ENCODE measurements at regions not wholly inside any gene's neighbourhood (a gene's known extent, or its start where the extent isn't known, plus 50 kb on each side); places are given as distances from the start of the nearest gene placed in this dataset.

DNA sequence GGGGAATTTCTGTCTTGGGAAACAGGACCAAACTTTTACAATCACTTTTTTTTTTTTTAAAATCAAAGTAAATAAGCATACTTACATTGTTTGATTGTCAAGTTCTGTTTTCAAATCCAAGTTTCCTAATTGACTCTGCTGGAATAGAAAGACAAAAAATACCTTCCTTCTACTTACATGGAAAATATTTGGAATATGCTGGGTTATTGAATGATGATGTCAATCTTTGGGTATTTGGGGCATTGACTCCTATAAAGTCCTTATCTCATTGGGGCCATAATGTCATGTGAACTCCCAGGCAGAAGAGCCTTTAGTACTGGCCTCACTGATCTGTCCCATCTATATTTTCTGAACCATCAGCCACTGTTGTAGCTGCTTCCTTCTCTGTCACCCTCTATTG lies 122.6 kb upstream of the NOX3 start:
- TF ChIP-seq, protein P1, sequence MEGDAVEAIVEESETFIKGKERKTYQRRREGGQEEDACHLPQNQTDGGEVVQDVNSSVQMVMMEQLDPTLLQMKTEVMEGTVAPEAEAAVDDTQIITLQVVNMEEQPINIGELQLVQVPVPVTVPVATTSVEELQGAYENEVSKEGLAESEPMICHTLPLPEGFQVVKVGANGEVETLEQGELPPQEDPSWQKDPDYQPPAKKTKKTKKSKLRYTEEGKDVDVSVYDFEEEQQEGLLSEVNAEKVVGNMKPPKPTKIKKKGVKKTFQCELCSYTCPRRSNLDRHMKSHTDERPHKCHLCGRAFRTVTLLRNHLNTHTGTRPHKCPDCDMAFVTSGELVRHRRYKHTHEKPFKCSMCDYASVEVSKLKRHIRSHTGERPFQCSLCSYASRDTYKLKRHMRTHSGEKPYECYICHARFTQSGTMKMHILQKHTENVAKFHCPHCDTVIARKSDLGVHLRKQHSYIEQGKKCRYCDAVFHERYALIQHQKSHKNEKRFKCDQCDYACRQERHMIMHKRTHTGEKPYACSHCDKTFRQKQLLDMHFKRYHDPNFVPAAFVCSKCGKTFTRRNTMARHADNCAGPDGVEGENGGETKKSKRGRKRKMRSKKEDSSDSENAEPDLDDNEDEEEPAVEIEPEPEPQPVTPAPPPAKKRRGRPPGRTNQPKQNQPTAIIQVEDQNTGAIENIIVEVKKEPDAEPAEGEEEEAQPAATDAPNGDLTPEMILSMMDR (IDR thresholded peaks at IDR 0.05) = no peak
- no peak for TF ChIP-seq POLR2A (IDR thresholded peaks at IDR 0.05; ENCODE audit: low read depth)
- no peak for TF ChIP-seq EP300 (IDR thresholded peaks at IDR 0.05)

Data from esophagus muscularis mucosa (tissue), 4 donors.